ENCODE measurements at regions not wholly inside any gene's neighbourhood (a gene's known extent, or its start where the extent isn't known, plus 50 kb on each side); places are given as distances from the start of the nearest gene placed in this dataset.
"Not testable (repeated sequence)": the region's sequence is repeated elsewhere in the genome, so short reads cannot be mapped to it uniquely, and the experiment has no call there.

DNA sequence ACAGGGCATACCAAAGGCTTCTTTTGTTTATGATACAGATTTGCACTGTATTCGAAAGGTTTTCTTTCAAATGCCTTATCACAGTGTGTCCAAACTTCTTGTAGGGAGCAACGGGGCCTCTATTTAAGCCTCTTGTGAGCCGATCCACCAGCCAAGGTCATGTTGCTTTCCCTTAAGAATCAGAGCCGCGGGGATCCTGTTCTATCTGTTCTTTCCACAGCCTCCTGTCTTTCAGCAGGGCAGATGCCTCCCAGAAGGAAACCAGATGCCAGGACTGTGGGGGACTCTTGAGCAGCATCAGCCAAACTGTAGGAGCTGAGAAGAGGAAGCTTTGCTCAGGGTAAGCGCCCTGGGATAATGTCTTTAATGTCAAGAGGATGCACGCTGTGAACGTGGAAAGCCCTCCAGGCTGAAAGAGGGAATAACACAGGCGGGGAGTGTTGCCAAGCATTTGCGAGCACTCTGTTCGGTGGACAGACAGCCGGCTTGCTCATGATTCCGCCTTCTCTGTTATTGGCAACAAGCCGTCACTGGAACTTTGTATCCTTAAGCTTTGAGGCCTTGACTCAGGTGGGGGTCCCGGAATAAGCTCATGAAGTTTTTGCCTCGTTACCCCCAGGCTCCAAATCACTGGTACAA is 279.8 kb upstream of the FRG1 start:
- DNase-seq (ENCODE audit: low read depth), result no peak
- H3K4me3 ChIP-seq (ENCODE audit: low read length), result no peak overlapping the region
- TF ChIP-seq, protein P1, sequence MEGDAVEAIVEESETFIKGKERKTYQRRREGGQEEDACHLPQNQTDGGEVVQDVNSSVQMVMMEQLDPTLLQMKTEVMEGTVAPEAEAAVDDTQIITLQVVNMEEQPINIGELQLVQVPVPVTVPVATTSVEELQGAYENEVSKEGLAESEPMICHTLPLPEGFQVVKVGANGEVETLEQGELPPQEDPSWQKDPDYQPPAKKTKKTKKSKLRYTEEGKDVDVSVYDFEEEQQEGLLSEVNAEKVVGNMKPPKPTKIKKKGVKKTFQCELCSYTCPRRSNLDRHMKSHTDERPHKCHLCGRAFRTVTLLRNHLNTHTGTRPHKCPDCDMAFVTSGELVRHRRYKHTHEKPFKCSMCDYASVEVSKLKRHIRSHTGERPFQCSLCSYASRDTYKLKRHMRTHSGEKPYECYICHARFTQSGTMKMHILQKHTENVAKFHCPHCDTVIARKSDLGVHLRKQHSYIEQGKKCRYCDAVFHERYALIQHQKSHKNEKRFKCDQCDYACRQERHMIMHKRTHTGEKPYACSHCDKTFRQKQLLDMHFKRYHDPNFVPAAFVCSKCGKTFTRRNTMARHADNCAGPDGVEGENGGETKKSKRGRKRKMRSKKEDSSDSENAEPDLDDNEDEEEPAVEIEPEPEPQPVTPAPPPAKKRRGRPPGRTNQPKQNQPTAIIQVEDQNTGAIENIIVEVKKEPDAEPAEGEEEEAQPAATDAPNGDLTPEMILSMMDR (IDR thresholded peaks at IDR 0.05; ENCODE audit: insufficient read depth, low read depth, low read length, missing control alignments), result no peak

DNA sequence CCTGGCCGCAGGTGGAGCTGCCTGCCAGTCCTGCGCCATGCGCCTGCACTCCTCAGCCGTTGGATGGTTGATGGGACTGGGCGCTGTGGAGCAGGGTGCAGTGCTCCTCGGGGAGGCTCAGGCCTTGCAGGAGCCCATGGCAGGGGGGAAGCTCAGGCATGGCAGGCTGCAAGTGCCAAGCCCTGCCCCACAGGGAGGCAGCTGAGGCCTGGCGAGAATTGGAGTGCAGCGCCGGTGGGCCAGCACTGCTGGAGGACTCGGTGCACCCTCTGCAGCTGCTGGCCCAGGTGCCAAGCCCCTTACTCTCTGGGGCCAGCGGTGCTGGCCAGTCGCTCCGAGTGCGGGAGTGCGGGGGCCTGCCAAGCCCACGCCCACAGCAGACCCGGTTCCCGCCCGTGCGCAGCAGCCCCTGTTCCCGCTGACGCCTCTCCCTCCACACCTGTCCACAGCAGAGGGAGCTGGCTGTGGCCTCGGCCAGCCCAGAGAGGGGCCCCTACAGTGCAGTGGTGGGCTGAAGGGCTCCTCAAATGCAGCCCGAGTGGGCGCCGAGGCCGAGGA is 275.9 kb upstream of the FRG1 start:
- TF ChIP-seq, protein P1 (IDR thresholded peaks at IDR 0.05; ENCODE audit: insufficient read depth, low read depth, low read length, missing control alignments), result no peak
- DNase-seq (ENCODE audit: low read depth), result no peak
- H3K4me3 ChIP-seq (ENCODE audit: low read length), result no peak overlapping the region

- DNase-seq (ENCODE audit: low read depth); H3K4me3 ChIP-seq (ENCODE audit: low read length): not testable (repeated sequence)
Measured at GRCh38 chr4:189665712-189666305, 274.9 kb upstream of the FRG1 start.

DNA sequence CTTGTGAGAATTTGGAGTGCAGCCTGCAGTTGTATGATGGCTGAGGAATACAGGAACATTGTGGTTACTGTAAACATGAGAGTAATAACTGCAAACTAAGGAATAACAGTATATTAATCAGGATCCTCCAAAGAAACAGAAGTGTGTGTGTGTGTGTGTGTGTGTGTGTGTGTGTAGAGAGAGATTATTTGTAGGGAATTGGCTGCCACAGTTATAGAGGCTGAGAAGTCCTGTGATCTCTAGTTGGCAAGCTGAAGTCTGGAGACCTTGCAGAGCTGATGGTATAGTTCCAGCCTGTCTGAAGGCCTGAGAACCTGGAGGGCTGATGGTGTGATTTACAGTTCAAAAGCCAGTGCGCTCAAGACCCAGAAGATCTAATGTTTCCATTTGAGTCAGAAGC is 273.3 kb upstream of the FRG1 start:
- H3K4me3 ChIP-seq (ENCODE audit: low read length); DNase-seq (ENCODE audit: low read depth): not testable (repeated sequence)

GRCh38 chr4:189697675-189698245 is 242.9 kb upstream of the FRG1 start:
- H3K4me3 ChIP-seq (ENCODE audit: low read length); DNase-seq (ENCODE audit: low read depth): not testable (repeated sequence)

- not testable (repeated sequence) for H3K4me3 ChIP-seq (ENCODE audit: low read length); DNase-seq (ENCODE audit: low read depth)
Measured at GRCh38 chr4:189703000-189703399, 237.7 kb upstream of the FRG1 start.

DNA sequence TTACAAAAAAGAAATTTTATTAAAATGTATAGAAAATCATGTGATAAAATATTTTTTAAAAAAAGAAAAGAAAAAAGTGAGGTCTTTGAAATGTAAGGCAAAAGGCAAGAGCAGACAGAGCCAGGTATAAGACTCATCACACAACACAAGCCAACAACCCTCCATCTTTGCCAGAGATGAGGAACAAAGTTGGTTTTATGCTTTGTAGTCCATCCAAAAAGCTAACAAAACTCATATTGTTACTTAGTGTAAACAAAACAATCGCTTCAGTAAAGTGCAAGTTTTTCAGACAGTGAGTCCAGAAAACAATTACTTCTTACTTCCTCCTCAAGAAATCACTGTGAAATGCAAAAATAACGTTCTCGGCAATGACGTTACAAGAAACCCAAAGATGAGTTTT is 233.9 kb upstream of the FRG1 start:
- H3K4me3 ChIP-seq (ENCODE audit: low read length); DNase-seq (ENCODE audit: low read depth): not testable (repeated sequence)

- not testable (repeated sequence) for DNase-seq (ENCODE audit: low read depth); H3K4me3 ChIP-seq (ENCODE audit: low read length)
Measured at GRCh38 chr4:189707227-189707626, 233.4 kb upstream of the FRG1 start.

GRCh38 chr4:189711956-189712355 is 228.7 kb upstream of the FRG1 start:
- H3K4me3 ChIP-seq (ENCODE audit: low read length), result not testable (repeated sequence)
- DNase-seq (ENCODE audit: low read depth), result peak; percentile 8

DNA sequence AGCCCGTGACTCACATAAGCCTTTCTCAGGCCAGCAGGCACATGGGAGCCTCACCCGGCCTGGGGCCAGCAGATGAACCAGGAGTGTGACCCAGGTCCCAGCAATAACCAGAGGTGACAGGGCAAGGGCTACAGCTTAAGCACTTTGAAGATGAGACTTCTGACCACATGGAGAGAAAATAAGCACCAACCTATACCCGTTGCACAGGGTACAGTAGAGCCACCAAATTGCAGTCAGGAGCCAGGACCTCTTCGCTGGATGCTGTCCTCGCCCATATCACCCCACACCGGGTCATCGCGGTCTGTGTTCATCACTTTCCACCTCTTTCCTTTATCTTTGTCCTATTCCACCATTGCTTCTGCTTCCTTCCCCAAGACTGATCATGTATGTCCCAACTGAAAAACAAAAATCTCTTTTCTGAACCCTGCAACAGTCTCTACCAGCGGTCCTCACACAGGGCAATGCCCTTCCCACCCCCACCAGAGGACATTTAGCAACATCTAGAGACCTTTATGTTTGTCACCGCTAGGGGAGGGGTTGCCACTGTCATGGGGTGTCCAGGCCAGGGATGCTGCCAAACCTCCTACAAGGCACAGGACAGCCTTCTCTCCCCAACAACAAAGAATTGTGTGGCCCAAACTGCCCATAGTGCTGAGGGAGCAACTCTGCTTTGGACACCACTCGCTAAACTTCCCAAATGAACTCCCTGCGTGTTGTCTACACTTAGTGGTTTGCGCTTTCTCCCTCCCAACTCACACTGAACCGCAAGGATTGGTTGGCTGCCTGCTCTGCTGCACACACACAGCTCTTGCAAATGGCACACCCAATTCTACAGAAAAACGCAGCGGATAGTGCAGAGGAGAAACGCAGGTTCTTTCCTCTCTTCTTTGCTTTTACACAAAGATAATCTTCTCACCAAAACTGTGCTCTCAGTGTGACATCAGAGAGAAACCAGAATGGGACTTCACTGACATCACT is 219.4 kb upstream of the FRG1 start:
- not testable (repeated sequence) for DNase-seq (ENCODE audit: low read depth)
- peak overlapping the region; percentile 22 for H3K4me3 ChIP-seq (ENCODE audit: low read length)

DNA sequence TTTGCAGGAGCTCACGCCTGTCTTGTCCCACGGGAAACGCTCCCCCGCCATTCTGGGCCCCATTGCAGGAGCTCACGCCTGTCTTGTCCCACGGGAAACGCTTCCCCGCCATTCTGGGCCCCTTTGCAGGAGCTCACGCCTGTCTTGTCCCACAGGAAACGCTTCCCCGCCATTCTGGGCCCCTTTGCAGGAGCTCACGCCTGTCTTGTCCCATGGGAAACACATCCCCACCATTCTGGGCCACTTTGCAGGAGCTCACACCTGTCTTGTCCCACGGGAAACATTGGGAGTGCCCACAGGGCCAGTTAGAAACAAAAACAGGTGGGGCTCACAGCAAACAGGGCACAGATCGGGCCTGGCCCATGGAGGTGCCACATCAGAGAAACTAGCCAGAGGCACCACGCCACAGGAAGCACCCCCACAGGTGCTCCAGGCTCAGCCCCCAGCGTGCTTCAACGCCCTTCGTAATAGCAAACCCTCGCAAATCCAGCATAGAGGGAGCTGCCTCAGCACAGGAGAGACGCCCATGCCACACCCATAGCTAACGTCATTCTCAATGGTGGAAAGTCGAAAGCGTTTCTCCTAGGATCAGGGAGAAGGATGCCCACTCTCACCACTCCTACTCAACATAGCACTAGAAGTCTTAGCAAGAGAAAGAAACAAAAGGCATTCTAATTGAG is 218.2 kb upstream of the FRG1 start:
- DNase-seq (ENCODE audit: low read depth), result peak; percentile 75
- H3K4me3 ChIP-seq (ENCODE audit: low read length), result peak overlapping the region; percentile 22

- DNase-seq (ENCODE audit: low read depth), result not testable (repeated sequence)
Measured at GRCh38 chr4:189727982-189728638, 212.6 kb upstream of the FRG1 start.

GRCh38 chr4:189731989-189732388 is 208.7 kb upstream of the FRG1 start:
- DNase-seq (ENCODE audit: low read depth); H3K4me3 ChIP-seq (ENCODE audit: low read length): not testable (repeated sequence)

More at GRCh38 chr4:189727982-189728638, 212.6 kb upstream of the FRG1 start:
- H3K4me3 ChIP-seq (ENCODE audit: low read length), result not testable (repeated sequence)

GRCh38 chr4:189733507-189733906 is 207.2 kb upstream of the FRG1 start:
- DNase-seq (ENCODE audit: low read depth); H3K4me3 ChIP-seq (ENCODE audit: low read length): not testable (repeated sequence)

GRCh38 chr4:189734648-189735267 is 205.9 kb upstream of the FRG1 start:
- not testable (repeated sequence) for DNase-seq (ENCODE audit: low read depth); H3K4me3 ChIP-seq (ENCODE audit: low read length)
